Subcutaneous abdominal adipose tissue (tissue), 5 donors: ENCODE measurements at regions not wholly inside any gene's neighbourhood (a gene's known extent, or its start where the extent isn't known, plus 50 kb on each side); places are given as distances from the start of the nearest gene placed in this dataset.

Source experiments
- H3K27ac ChIP-seq: one replicate; pipeline ENCODE4 v1.7.0; 2013; ENCODE audit warnings: low read depth, mild to moderate bottlenecking, inconsistent platforms, low read length, moderate library complexity
- H3K27me3 ChIP-seq, 5 donors: one replicate each; pipeline ENCODE4 v1.7.0; 2013; ENCODE audit warnings: low read length in 5 of 5, inconsistent platforms in 1 of 5; ENCODE audit not compliant: control insufficient read depth in 5 of 5, insufficient read depth in 4 of 5
- H3K36me3 ChIP-seq, 5 donors: one replicate each; pipeline ENCODE4 v1.7.0; 2013; ENCODE audit warnings: low read length in 5 of 5; ENCODE audit not compliant: control insufficient read depth in 5 of 5, insufficient read depth in 5 of 5
- H3K4me1 ChIP-seq, 5 donors: one replicate each; pipeline ENCODE4 v1.7.0; 2013; ENCODE audit warnings: low read length in 5 of 5, mild to moderate bottlenecking in 3 of 5, moderate library complexity in 1 of 5; ENCODE audit not compliant: control insufficient read depth in 5 of 5, insufficient read depth in 5 of 5
- H3K4me3 ChIP-seq, 5 donors: one replicate each; pipeline ENCODE4 v1.7.0; 2013; ENCODE audit warnings: low read length in 5 of 5, low read depth in 1 of 5
- H3K9ac ChIP-seq, 5 donors: one replicate each; pipeline ENCODE4 v1.7.0; 2013; ENCODE audit warnings: low read length in 5 of 5, mild to moderate bottlenecking in 4 of 5, moderate library complexity in 3 of 5
- H3K9me3 ChIP-seq, 5 donors: one replicate each; pipeline ENCODE4 v1.7.0; 2013; ENCODE audit warnings: low read length in 5 of 5; ENCODE audit not compliant: control insufficient read depth in 5 of 5
- donor health status: healthy.
- donor health status: healthy.
- donor health status: healthy.
- donor health status: healthy.
- donor health status: healthy.

GRCh38 chr11:70678931-70679900 lies 280.9 kb downstream of the CTTN start:
- Histone ChIP-seq H3K27me3 (peaks cover 0 to 11% (median 6%) of the 10 kb centered on the region in 5 donors), H3K9ac (no peak overlapping the region), H3K36me3 (no peaks in the 10 kb centered on the region), H3K4me1 (no peaks in the 10 kb centered on the region), H3K27ac (no peak overlapping the region), H3K4me3 (no peak overlapping the region), H3K9me3 (peaks cover 0 to 2% (median 0%) of the 10 kb centered on the region in 5 donors)

- Histone ChIP-seq H3K9me3 (peaks cover 0 to under 1% (median 0%) of the 10 kb centered on the region in 5 donors), H3K27me3 (peaks cover 3 to 11% (median 6%) of the 10 kb centered on the region in 5 donors), H3K36me3 (no peaks in the 10 kb centered on the region), H3K4me3 (no peak overlapping the region), H3K27ac (no peak overlapping the region), H3K4me1 (no peaks in the 10 kb centered on the region), H3K9ac (no peak overlapping the region)
Measured at GRCh38 chr11:70680781-70681281, 282.5 kb downstream of the CTTN start.

GRCh38 chr11:70682056-70682455 lies 283.7 kb downstream of the CTTN start:
- H3K9ac ChIP-seq, result no peak overlapping the region
- H3K4me3 ChIP-seq, result no peak overlapping the region

GRCh38 chr11:70682760-70683159 lies 284.4 kb downstream of the CTTN start:
- H3K27ac ChIP-seq, result no peak overlapping the region

More at GRCh38 chr11:70682056-70682455, 283.7 kb downstream of the CTTN start:
- Histone ChIP-seq H3K27ac (no peak overlapping the region), H3K36me3 (no peaks in the 10 kb centered on the region), H3K9me3 (no peaks in the 10 kb centered on the region), H3K4me1 (no peaks in the 10 kb centered on the region), H3K27me3 (peaks cover 3 to 11% (median 6%) of the 10 kb centered on the region in 5 donors)

GRCh38 chr11:70687716-70688115 lies 289.4 kb downstream of the CTTN start:
- Histone ChIP-seq H3K4me3 (no peak overlapping the region), H3K9me3 (peaks cover 0 to 5% (median 0%) of the 10 kb centered on the region in 5 donors), H3K27ac (no peak overlapping the region), H3K4me1 (no peaks in the 10 kb centered on the region), H3K9ac (no peak overlapping the region), H3K36me3 (no peaks in the 10 kb centered on the region), H3K27me3 (peaks cover 2 to 4% (median 3%) of the 10 kb centered on the region in 5 donors)

More at GRCh38 chr11:70682760-70683159, 284.4 kb downstream of the CTTN start:
- no peaks in the 10 kb centered on the region for H3K9me3 ChIP-seq
- H3K9ac ChIP-seq, result no peak overlapping the region
- no peaks in the 10 kb centered on the region for H3K36me3 ChIP-seq
- no peaks in the 10 kb centered on the region for H3K4me1 ChIP-seq
- no peak overlapping the region for H3K4me3 ChIP-seq
- H3K27me3 ChIP-seq, result peaks cover 3 to 11% (median 6%) of the 10 kb centered on the region in 5 donors

GRCh38 chr11:70688142-70688541 lies 289.8 kb downstream of the CTTN start:
- Histone ChIP-seq H3K36me3 (no peaks in the 10 kb centered on the region), H3K27me3 (peaks cover 2 to 4% (median 3%) of the 10 kb centered on the region in 5 donors), H3K9me3 (peaks cover 0 to 5% (median 0%) of the 10 kb centered on the region in 5 donors)

GRCh38 chr11:70689764-70690163 lies 291.4 kb downstream of the CTTN start:
- Histone ChIP-seq H3K27me3 (peaks cover 0 to 2% (median 0%) of the 10 kb centered on the region in 5 donors), H3K4me3 (no peak overlapping the region), H3K9ac (no peak overlapping the region), H3K27ac (no peak overlapping the region), H3K9me3 (peaks cover 0 to 5% (median 0%) of the 10 kb centered on the region in 5 donors), H3K4me1 (no peaks in the 10 kb centered on the region), H3K36me3 (no peaks in the 10 kb centered on the region)

More at GRCh38 chr11:70688142-70688541, 289.8 kb downstream of the CTTN start:
- Histone ChIP-seq H3K4me3 (no peak overlapping the region), H3K9ac (no peak overlapping the region), H3K27ac (no peak overlapping the region), H3K4me1 (no peaks in the 10 kb centered on the region)

- H3K27ac ChIP-seq, result no peak overlapping the region
- H3K36me3 ChIP-seq, result no peaks in the 10 kb centered on the region
- no peaks in the 10 kb centered on the region for H3K27me3 ChIP-seq
- no peaks in the 10 kb centered on the region for H3K4me1 ChIP-seq
- no peak overlapping the region for H3K9ac ChIP-seq
- H3K9me3 ChIP-seq, result peaks cover 0 to 12% (median 4%) of the 10 kb centered on the region in 5 donors
- H3K4me3 ChIP-seq, result no peak overlapping the region
Measured at GRCh38 chr11:70692131-70692530, 293.8 kb downstream of the CTTN start.

- H3K27ac ChIP-seq, result no peak overlapping the region
- no peak overlapping the region for H3K4me3 ChIP-seq
- H3K9ac ChIP-seq, result no peak overlapping the region
- peaks cover 0 to 12% (median 4%) of the 10 kb centered on the region in 5 donors for H3K9me3 ChIP-seq
- H3K27me3 ChIP-seq, result no peaks in the 10 kb centered on the region
- no peaks in the 10 kb centered on the region for H3K36me3 ChIP-seq
- H3K4me1 ChIP-seq, result peaks cover 0 to 12% (median 6%) of the 10 kb centered on the region in 5 donors
Measured at GRCh38 chr11:70694371-70694770, 296.0 kb downstream of the CTTN start.
